Karpas-422 (cell line): ENCODE measurements at regions not wholly inside any gene's neighbourhood (a gene's known extent, or its start where the extent isn't known, plus 50 kb on each side); places are given as distances from the start of the nearest gene placed in this dataset.
"Not testable (repeated sequence)": the region's sequence is repeated elsewhere in the genome, so short reads cannot be mapped to it uniquely, and the experiment has no call there.

ENCODE experiments used
- DNase-seq: peaks from one replicate; pipeline ENCODE4 v3.0.0-alpha.2; 2015
- H2AFZ ChIP-seq: fragments of 200-600 bp; sonication (generic); 2 replicates; pipeline ENCODE4 v1.6.1; 2014; ENCODE audit warnings: antibody characterized with exemption, low read length, mixed read lengths
- H3K27ac ChIP-seq: fragments of 200-600 bp; sonication (generic); 2 replicates; pipeline ENCODE4 v1.5.1; 2014; ENCODE audit warnings: mild to moderate bottlenecking, low read length, moderate library complexity
- H3K27me3 ChIP-seq: fragments of 200-600 bp; sonication (generic); 2 replicates; pipeline ENCODE4 v1.6.1; 2014; ENCODE audit warnings: low read length, mixed read lengths
- H3K36me3 ChIP-seq: fragments of 200-600 bp; sonication (generic); 2 replicates; pipeline ENCODE4 v1.6.1; 2014; ENCODE audit warnings: low read length, mixed read lengths; ENCODE audit not compliant: insufficient read depth
- H3K4me1 ChIP-seq: fragments of 200-600 bp; sonication (generic); 2 replicates; pipeline ENCODE4 v1.6.1; 2014; ENCODE audit warnings: mild to moderate bottlenecking, low read length, mixed read lengths
- H3K4me2 ChIP-seq: fragments of 200-600 bp; sonication (generic); 2 replicates; pipeline ENCODE4 v1.6.1; 2014; ENCODE audit warnings: low read length, low read depth, mild to moderate bottlenecking; ENCODE audit not compliant: poor library complexity, severe bottlenecking
- H3K4me3 ChIP-seq: fragments of 200-600 bp; sonication (generic); 2 replicates; pipeline ENCODE4 v1.5.1; 2014; ENCODE audit warnings: mild to moderate bottlenecking, antibody characterized with exemption, low read length, mixed read lengths
- H3K79me2 ChIP-seq: fragments of 200-600 bp; sonication (generic); 2 replicates; pipeline ENCODE4 v1.6.1; 2014; ENCODE audit warnings: mild to moderate bottlenecking, low read length, mixed read lengths
- H3K9ac ChIP-seq: fragments of 200-600 bp; sonication (generic); 2 replicates; pipeline ENCODE4 v1.6.0; 2014; ENCODE audit warnings: low read length
- H3K9me2 ChIP-seq: fragments of 200-600 bp; sonication (generic), shearing (Covaris generic); replicated peaks from 2 replicates; pipeline ENCODE4 v1.6.0; 2014; ENCODE audit warnings: mild to moderate bottlenecking, low read length, moderate library complexity; ENCODE audit not compliant: insufficient read depth
- H3K9me3 ChIP-seq: fragments of 300-700, 200-600 bp; sonication (generic); 2 replicates; pipeline ENCODE4 v1.6.1; 2014; ENCODE audit warnings: low read length, mixed read lengths
- H4K20me1 ChIP-seq: fragments of 200-600 bp; sonication (generic); 2 replicates; pipeline ENCODE4 v1.6.1; 2014; ENCODE audit warnings: mild to moderate bottlenecking, antibody characterized with exemption, low read length, low read depth; ENCODE audit not compliant: insufficient read depth

DNA sequence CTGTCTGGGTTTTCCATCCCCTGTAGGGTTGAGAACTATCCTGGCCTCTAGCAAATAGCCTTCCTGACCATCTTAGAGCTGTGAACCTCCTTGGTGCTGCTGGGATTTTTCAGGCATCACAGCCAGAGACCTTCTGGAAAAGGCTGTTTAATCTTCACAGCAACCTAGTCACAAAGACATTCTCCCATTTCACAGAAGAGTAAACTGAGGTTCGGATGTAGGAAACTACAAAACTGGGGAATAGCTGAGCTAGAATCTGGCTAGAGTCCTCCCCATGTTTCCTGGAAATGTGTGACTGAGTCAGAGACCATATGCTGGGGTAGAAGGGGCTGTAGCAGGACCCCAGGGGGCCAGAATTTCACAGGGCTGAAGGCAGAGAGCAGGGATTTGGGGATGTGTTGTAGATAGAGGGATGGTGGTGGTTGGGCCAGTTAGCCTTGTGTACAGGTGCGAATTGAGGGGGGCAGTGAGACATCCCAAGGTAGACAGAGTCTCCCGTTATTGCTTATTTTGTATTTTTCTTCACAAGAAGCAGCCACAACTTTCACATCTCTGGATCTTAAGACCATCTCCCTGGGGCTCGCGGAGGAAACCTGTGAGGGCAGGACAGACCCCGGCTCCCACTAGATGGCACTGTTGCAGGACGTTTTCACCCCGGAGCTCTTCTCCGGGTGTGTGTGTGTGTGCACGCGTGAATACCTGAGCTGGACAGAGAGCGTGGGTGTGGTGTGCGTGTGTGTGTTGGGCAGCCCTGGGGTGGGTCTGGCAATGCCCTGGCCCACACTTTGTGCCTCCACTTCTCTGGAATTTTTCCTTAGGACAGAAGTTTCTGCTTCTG, 66.9 kb upstream of the PRR23C start:
- Histone ChIP-seq H3K4me2 (no peak overlapping the region), H3K9ac (no peak overlapping the region)
- DNase-seq, result peak; percentile 82

DNA sequence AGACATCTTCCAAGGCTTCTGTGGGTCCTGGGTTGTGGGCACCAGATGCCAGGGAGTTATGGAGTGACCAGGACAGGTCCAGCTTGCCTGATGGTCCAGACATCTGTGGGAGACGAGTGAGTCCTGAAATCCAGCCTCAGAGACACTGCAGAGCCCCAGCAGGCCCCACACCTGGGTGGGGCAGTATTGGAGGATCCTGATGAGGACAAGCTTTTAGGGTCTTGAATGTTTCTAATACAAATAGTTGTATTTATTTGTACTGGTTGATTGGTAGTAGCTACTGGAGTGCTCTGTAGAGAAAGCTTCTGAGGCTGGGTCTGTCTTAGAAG, 67.5 kb upstream of the PRR23C start:
- Histone ChIP-seq H3K27me3 (no peaks in the 10 kb centered on the region), H3K9ac (no peak overlapping the region), H3K36me3 (no peaks in the 10 kb centered on the region), H3K27ac (no peak overlapping the region), H3K4me2 (no peak overlapping the region), H2AFZ (no peak overlapping the region), H3K4me1 (no peaks in the 10 kb centered on the region), H4K20me1 (no peaks in the 10 kb centered on the region), H3K9me3 (no peaks in the 10 kb centered on the region), H3K9me2 (no peaks in the 10 kb centered on the region), H3K4me3 (no peak overlapping the region), H3K79me2 (no peaks in the 10 kb centered on the region)
- no peak for DNase-seq

More for the DNA sequence above, 66.9 kb upstream of the PRR23C start:
- no peaks in the 10 kb centered on the region for H4K20me1 ChIP-seq
- H3K9me2 ChIP-seq, result no peaks in the 10 kb centered on the region
- H3K27ac ChIP-seq, result no peak overlapping the region
- no peaks in the 10 kb centered on the region for H3K79me2 ChIP-seq
- no peak overlapping the region for H3K4me3 ChIP-seq
- H2AFZ ChIP-seq, result no peak overlapping the region
- H3K36me3 ChIP-seq, result no peaks in the 10 kb centered on the region
- no peaks in the 10 kb centered on the region for H3K9me3 ChIP-seq
- H3K4me1 ChIP-seq, result no peaks in the 10 kb centered on the region
- H3K27me3 ChIP-seq, result no peaks in the 10 kb centered on the region

DNA sequence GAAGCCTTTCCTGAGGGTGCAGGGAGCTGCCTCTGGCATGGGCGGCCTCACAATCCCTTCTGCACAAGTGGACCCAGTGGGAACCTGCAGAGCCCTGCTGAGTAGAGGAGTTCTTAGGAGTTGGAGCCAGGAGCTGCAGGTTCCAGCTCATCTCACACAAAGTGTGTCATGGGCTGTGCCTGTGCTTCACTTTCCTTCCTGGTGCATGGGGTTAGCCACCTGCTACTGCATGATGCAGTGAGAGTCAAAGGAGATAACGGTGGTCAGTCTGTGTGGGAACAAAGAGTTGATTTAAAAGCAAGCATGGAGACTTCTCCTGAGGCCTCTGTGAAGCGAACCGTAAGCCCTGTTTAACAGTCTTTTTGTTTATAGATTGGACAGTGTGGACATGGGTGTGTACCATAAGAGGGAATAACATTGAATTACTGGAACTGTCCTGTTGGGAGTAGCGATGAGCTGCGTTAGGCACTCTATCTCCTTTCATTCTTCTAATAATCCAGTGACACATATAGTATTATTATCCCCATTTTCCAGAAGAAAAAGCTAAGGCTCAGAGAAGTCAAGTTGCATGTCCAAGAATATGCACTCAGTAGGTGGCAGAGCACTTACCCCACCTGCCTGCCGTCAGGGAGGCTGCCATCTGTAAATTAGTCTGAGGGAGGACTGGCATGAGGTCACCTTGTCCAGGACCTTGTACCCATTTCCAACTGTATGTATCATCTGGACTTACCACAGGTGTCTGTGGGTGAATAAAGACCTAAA, 68.7 kb upstream of the PRR23C start:
- H3K9me3 ChIP-seq, result no peaks in the 10 kb centered on the region
- H4K20me1 ChIP-seq, result no peaks in the 10 kb centered on the region
- H3K4me2 ChIP-seq, result no peak overlapping the region
- no peak overlapping the region for H3K4me3 ChIP-seq
- H3K4me1 ChIP-seq, result no peaks in the 10 kb centered on the region
- no peaks in the 10 kb centered on the region for H3K36me3 ChIP-seq
- no peak overlapping the region for H2AFZ ChIP-seq
- no peak for DNase-seq
- no peaks in the 10 kb centered on the region for H3K27me3 ChIP-seq
- H3K79me2 ChIP-seq, result no peaks in the 10 kb centered on the region
- H3K9me2 ChIP-seq, result no peaks in the 10 kb centered on the region
- no peak overlapping the region for H3K27ac ChIP-seq
- H3K9ac ChIP-seq, result no peak overlapping the region

DNA sequence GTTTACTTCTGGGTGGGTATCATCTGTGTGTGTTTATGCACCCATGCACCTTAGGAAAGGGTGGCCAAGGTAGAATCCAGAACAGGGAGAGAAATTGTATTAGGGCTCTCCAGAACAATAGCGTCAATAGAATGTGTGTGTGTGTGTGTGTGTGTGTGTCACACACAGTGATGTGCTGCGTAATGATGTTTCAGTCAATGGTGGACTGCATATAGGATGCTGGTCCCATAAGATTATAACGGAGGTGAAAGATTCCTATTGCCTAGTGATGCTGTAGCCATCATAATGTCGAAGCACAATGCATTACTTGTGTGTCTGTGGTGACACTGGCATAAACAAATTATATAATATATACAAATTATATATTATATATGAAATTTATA, 69.3 kb upstream of the PRR23C start:
- H2AFZ ChIP-seq, result no peak overlapping the region
- no peaks in the 10 kb centered on the region for H3K4me1 ChIP-seq
- H3K4me3 ChIP-seq, result no peak overlapping the region
- H3K4me2 ChIP-seq, result no peak overlapping the region
- no peaks in the 10 kb centered on the region for H3K27me3 ChIP-seq
- no peaks in the 10 kb centered on the region for H3K36me3 ChIP-seq
- no peak overlapping the region for H3K9ac ChIP-seq
- H3K9me3 ChIP-seq, result no peaks in the 10 kb centered on the region
- no peak overlapping the region for H3K27ac ChIP-seq
- no peaks in the 10 kb centered on the region for H4K20me1 ChIP-seq
- H3K79me2 ChIP-seq, result no peaks in the 10 kb centered on the region
- DNase-seq, result no peak
- H3K9me2 ChIP-seq, result no peaks in the 10 kb centered on the region

DNA sequence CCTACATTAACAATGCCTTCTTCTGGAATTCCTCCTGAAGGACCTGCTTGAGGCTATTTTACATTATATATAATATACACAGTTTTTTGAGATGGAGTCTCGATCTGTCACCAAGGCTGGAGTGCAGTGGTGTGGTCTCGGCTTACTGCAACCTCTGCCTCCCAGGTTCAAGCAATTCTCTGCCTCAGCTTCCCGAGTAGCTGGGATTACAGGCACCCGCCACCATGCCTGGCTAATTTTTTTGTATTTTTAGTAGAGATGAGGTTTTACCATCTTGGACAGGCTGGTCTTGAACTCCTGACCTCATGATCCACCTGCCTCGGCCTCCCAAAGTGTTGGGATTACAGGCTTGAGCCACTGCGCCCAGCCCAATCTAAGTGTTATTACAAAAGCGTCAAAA, 71.9 kb upstream of the PRR23C start:
- H2AFZ ChIP-seq, H3K9me3 ChIP-seq, DNase-seq, H3K27ac ChIP-seq, H3K9ac ChIP-seq, H3K79me2 ChIP-seq, H3K27me3 ChIP-seq, H4K20me1 ChIP-seq, H3K4me2 ChIP-seq, H3K4me3 ChIP-seq, H3K4me1 ChIP-seq, H3K36me3 ChIP-seq, H3K9me2 ChIP-seq: not testable (repeated sequence)

DNA sequence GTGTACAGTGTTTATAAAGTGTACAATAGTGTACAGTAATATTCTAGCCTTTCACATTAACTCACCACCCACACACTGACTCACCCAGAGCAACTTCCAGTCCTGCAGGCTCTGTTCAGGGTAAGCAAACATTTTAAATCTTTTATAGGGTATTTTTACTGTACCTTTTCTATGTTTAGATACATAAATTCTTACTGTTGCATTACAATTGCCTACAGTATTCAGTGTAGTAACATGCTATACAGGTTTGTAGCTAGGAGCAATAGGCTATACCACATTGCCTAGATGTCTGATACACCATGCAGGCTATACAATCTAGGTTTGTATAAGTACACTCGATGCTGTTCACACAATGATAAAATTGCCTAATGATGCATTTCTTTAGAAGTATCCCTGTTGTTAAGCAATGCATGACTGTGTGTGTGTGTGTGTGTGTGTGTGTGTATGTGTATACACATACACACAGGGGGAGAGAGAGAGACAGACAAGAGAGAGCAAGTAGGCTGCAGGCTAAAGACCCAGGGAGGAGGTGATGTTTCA, 72.5 kb upstream of the PRR23C start:
- H3K27ac ChIP-seq, result no peak overlapping the region
- H3K4me3 ChIP-seq, result no peak overlapping the region
- no peaks in the 10 kb centered on the region for H3K9me3 ChIP-seq
- H4K20me1 ChIP-seq, result no peaks in the 10 kb centered on the region
- no peaks in the 10 kb centered on the region for H3K27me3 ChIP-seq
- DNase-seq, result no peak
- H3K4me1 ChIP-seq, result no peaks in the 10 kb centered on the region
- no peak overlapping the region for H3K4me2 ChIP-seq
- no peaks in the 10 kb centered on the region for H3K36me3 ChIP-seq
- H3K79me2 ChIP-seq, result no peaks in the 10 kb centered on the region
- H2AFZ ChIP-seq, result no peak overlapping the region
- H3K9ac ChIP-seq, result no peak overlapping the region
- no peaks in the 10 kb centered on the region for H3K9me2 ChIP-seq

DNA sequence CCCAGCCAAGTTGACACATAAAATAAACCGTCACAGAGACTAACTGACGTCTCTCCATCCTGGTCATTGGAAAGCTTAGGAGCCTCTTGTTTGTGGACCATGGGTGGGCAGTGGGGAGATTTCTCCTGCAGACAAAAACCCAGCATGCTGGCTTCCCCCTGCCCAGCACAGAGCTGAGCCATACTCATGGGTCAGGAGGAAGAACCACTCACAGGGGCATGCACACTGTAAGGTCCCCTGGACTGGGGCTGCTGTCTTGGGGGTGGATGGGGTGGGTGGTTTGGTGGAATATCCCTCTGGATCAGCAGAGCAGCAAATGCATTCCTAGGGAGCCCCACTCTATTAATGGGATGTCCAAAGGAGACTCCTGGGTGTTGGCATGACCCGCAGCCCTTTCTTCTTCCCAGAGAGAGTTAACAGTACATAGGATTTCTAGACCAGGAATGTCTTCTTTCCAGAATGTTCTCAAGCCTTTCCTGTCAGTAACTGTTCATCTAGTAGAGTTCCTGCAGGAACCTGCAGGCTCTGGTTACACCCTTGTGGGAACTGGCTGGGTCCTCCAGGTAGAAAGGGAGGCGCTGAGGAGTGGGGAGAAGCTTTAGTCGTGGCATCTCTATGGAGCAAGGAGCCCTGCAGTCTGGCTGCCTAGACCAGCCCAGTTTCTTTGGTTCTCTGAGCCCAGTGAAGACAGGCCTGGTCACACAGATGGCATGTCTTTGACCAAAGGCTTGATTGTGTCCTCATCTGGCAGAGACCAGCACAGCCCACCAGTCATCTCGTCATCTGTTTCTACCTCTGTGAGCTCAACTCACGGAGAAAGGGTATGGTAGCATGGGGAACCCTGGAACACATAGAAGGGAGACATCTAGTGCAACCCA, 73.4 kb upstream of the PRR23C start:
- Histone ChIP-seq H3K4me2 (no peak overlapping the region), H2AFZ (no peak overlapping the region), H3K9ac (no peak overlapping the region), H3K4me1 (no peaks in the 10 kb centered on the region), H3K4me3 (no peak overlapping the region), H3K79me2 (no peaks in the 10 kb centered on the region), H3K36me3 (no peaks in the 10 kb centered on the region), H3K27me3 (no peaks in the 10 kb centered on the region), H3K9me3 (no peaks in the 10 kb centered on the region), H3K27ac (no peak overlapping the region), H3K9me2 (no peaks in the 10 kb centered on the region), H4K20me1 (no peaks in the 10 kb centered on the region)
- no peak for DNase-seq

DNA sequence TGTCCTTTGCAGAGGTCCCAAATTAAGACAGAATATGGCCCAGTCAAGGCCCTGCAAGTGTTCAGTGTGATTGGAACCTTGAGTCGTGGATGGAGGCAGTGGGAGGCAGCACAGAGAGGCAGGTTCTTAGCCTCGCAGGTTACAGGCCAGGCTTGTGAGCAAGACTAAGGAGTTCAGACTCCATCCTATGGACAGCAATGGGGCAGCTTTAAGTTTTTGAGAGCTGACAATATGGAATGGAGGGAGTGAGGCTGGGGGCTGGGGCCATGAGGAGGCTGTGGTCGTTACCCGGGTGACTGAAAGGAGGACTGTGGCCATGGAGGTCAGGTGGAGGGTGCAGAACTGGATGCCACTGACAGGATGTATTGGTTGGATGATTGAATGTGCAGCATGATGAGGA, 74.1 kb upstream of the PRR23C start:
- no peaks in the 10 kb centered on the region for H3K9me2 ChIP-seq
- no peak overlapping the region for H3K4me3 ChIP-seq
- DNase-seq, result no peak
- no peak overlapping the region for H3K4me2 ChIP-seq
- H3K36me3 ChIP-seq, result no peaks in the 10 kb centered on the region
- H3K79me2 ChIP-seq, result no peaks in the 10 kb centered on the region
- no peak overlapping the region for H2AFZ ChIP-seq
- no peaks in the 10 kb centered on the region for H4K20me1 ChIP-seq
- no peaks in the 10 kb centered on the region for H3K4me1 ChIP-seq
- H3K9me3 ChIP-seq, result no peaks in the 10 kb centered on the region
- H3K9ac ChIP-seq, result no peak overlapping the region
- H3K27me3 ChIP-seq, result no peaks in the 10 kb centered on the region
- no peak overlapping the region for H3K27ac ChIP-seq
